HG03571 (cell line): ENCODE measurements at regions not wholly inside any gene's neighbourhood (a gene's known extent, or its start where the extent isn't known, plus 50 kb on each side); places are given as distances from the start of the nearest gene placed in this dataset.
A peak's percentile ranks its signal among the peaks of the same experiment; 100 is the strongest.

Experiments
- ATAC-seq: cut with Tn5 transposase; IDR thresholded peaks from one replicate; pipeline ENCODE4 v1.9.1; 2021; ENCODE audit not compliant: unreplicated experiment

DNA sequence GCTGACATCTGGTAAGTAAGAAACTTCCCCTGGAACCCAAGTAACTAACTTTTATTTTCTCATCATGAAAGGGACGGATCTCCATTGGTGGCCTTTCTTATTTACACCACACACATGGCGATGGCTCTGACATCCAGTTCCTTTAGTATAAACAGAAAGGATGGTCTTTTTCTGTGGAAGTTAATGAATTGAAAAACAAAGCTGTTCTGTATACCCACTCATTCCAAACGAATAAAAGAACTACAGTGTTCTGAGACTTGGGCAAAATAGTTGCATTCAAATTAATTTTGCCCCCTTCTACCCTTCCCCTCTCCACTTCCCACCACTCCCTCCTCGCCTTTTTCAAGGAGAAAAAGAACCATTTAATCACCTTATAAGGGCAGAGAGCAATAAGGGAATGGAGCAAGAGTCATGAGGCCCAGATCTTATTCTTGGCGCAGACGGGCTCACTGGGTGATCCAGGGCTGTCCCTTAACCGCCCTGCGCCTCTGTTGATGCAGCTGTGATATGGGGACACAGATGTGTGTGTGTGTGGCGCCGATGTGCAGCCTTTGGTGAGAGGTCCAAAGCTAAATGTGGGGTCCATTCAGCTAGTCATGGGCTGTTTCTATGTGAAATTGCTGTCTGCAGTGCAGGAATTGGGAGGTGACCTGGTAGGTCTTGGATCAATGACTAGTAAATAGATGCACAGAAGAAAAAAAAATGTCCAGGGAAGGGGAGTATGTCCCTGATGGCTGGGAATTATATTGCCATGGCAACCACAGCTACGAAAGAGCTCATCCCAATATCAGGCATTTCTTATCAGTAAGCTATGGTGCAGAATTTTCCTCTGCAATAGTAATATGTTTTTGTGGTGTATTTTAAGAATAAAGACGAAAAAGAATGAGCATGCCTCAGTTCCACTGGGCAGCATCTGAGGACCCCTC is 141.5 kb upstream of the ERCC6L2 start:
- ATAC-seq, result no peak

- ATAC-seq, result no peak
Observed at GRCh38 chr9:95732802-95733688, 142.4 kb upstream of the ERCC6L2 start.

- ATAC-seq, result no peak
Observed at GRCh38 chr9:95731876-95732275, 143.6 kb upstream of the ERCC6L2 start.

DNA sequence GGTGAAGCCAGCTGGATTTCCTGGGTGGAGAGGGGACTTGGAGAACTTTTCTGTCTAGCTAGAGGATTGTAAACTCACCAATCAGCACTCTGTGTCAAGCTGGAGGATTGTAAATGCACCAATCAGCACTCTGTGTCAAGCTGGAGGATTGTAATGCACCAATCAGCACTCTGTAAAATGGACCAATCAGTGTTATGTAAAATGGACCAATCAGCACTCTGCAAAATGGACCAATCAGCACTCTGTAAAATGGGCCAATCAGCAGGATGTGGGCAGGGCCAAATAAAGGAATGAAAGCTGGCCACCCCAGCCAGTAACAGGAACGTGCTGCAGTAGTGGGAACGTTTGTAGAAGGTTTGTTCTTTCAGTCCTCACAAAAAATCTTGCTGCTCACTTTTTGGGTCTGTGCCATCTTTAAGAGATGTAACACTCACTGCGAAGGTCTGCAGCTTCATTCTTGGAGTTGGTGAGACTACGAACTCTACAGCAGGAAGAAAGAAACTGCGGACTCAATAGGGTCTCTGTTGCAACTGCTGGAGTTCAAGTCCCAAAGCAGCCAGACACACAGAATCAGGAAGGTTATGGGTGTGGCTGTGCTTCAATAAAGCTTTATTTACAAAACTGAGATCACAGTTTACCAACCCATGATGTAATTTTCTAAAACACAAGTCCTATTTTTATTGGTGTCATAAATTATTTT is 145.7 kb upstream of the ERCC6L2 start:
- no peak for ATAC-seq

DNA sequence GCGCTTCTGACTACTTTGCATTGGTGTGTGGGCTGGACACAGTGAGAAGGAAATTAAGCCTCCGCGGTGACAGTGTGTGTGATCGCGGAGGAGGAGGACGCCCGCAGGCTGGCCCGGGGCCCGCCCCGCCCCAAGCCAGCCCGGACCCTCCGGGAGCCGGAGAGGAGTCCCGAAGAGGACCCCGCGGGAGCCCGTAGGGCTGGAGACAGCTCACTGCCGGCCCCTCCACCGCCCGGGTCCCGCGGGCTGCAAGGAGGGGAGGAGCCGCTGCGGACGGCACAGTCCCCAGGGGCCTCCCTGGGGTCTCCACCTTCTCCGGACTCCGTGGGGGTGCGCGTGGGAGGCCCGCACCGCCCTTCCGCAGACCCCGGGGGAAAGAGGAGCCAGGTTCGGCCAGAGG is 146.4 kb upstream of the ERCC6L2 start:
- ATAC-seq, result no peak

GRCh38 chr9:95727947-95728520 is 147.5 kb upstream of the ERCC6L2 start:
- no peak for ATAC-seq

- no peak for ATAC-seq
Observed at GRCh38 chr9:95726756-95727155, 148.7 kb upstream of the ERCC6L2 start.

DNA sequence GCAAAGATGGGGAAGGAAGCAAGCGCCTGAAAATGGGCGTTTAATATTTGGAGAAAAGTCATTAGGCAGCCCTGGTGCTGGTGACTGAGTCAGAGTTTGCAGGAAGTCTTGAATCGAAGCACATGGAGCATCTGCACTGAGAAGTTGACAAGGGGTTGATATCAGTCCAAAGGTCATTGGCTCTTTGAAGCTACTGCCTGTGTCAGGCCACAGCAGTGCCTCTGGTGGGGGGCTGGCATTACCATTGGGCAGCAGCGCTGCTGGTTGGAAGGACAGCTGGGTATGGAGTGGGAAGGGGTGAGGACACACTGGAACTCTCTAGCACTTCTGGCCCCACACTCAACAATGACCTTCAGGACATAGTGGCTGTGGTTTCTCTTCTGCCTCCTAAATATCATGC is 150.4 kb upstream of the ERCC6L2 start:
- ATAC-seq, result peak; percentile 17

DNA sequence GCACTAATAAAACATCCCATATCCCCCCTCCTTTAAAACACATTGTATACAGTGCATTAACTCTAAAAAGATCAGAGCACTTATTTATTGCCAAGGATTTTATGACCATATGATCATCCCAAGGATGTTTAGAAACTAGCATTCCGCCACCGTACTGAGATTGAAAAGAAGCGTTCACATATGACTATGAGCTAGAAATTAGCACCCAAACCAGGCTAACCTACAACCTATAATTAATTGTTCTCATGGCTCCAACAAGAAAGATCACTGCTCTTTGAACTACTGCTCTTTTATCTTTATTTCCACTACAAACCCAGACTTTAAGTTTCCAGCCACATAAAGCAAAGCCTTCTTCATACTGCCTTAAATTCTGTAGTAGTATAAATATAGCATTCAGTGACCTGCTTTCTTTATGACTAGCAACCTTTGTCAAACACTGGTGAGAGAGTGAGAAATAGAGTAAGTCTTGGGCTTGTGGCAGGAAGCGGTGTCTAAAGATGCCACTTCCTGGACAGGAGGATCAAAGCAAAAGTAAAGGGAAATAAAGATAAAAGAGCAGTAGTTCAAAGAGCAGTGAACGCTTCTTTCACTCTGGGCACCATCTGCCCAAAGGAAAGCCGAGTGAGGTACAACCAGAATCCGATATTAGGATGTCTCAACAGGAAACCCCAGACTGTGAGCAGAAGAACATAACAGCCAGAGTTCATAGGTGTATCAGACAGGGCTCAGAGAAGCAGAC is 151.1 kb upstream of the ERCC6L2 start:
- ATAC-seq, result peak; percentile 92

DNA sequence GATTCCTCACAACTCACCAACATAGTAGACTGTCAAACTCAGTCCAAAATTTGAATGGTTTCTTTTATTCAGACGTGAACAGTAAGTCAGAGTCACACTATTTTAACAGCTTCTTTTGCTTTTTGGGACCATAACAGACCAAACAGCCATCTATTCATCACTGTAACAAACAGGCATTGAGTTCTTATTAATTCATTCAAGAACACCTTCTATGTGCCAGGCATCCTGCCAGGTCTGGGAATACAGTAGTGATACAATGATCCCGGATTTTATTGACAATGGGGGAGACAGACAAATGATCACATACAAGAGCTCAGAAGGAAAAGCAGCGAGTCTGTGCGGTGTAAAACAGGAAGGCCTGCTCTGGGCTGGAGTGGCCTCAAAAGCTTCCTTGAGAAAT is 153.3 kb upstream of the ERCC6L2 start:
- ATAC-seq, result no peak

- no peak for ATAC-seq
Observed at GRCh38 chr9:95721061-95721531, 154.4 kb upstream of the ERCC6L2 start.

GRCh38 chr9:95720496-95720895 is 155.0 kb upstream of the ERCC6L2 start:
- no peak for ATAC-seq

- ATAC-seq, result no peak
Observed at GRCh38 chr9:95719354-95719753, 156.1 kb upstream of the ERCC6L2 start.

- ATAC-seq, result no peak
Observed at GRCh38 chr9:95718263-95718662, 157.2 kb upstream of the ERCC6L2 start.

GRCh38 chr9:95715868-95716435 is 159.5 kb upstream of the ERCC6L2 start:
- ATAC-seq, result no peak

DNA sequence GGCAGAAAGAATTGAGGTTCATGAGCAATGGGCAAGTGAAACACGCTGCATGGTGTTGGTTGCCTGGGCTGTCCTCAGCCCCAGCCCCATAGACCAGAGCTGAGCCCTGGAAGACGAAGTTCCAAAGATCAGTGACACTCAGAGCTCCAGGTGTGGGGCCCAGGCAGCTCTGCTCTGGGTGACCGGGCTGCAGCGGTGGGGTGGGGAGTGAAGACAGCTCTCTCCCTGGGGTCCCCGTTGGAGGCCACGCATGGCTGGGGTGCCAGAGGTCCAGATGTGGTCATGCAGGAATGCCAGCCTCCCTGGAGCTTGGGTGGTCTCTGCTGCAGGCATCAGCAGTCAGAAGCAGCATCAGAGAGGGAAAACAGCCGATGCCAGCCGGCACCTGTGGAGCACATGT is 165.0 kb upstream of the ERCC6L2 start:
- no peak for ATAC-seq

GRCh38 chr9:95696701-95697100 is 178.8 kb upstream of the ERCC6L2 start:
- no peak for ATAC-seq

DNA sequence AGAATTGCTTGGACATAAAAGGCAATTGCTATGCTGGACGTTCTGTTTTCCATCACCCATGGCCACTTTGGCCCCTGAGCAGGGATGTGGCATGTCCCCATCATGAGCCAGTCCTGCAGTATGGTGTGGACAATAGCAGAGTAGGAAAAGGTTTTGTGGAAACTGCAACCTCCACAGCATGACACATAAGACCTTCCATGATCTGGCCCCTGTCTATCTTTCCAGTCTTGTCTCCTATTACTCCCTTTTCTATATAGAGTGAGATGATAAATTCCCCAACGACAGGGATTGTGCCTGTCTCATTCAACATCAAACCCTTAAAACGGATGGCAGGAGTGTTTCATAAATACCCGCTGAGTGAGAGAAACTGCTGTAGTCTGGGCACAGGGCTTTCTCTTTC is 174.7 kb upstream of the PTCH1 start:
- no peak for ATAC-seq

- no peak for ATAC-seq
Observed at GRCh38 chr9:95689669-95690068, 172.9 kb upstream of the PTCH1 start.

- ATAC-seq, result no peak
Observed at GRCh38 chr9:95684516-95684915, 167.7 kb upstream of the PTCH1 start.
